D721Med (cell line): ENCODE measurements at regions not wholly inside any gene's neighbourhood (a gene's known extent, or its start where the extent isn't known, plus 50 kb on each side); places are given as distances from the start of the nearest gene placed in this dataset.

ENCODE experiments used
- DNase-seq: peaks from one replicate; pipeline ENCODE4 v3.0.0; 2011; ENCODE audit warnings: low spot score; ENCODE audit not compliant: insufficient read length
- FAIRE-seq: peaks from 2 replicates; lab custom pipeline; 2011; peaks lifted over from hg19 to GRCh38; lab: Jason Lieb, UNC
- CTCF ChIP-seq: IDR thresholded peaks from 2 replicates; pipeline ENCODE4 v1.5.1; 2012; ENCODE audit warnings: mild to moderate bottlenecking, control low read depth; ENCODE audit not compliant: insufficient read depth; ENCODE audit errors: missing control alignments

- no peak for DNase-seq
- no peak for TF ChIP-seq CTCF
- FAIRE-seq = no peak
These were observed 307.4 kb downstream of the NFIB start for GRCh38 chr9:14006386-14007187.

GRCh38 chr9:14004110-14004509 is 309.8 kb downstream of the NFIB start:
- no peak for TF ChIP-seq CTCF
- DNase-seq (no peak), FAIRE-seq (no peak)

GRCh38 chr9:13994240-13994639 is 319.7 kb downstream of the NFIB start:
- no peak for TF ChIP-seq CTCF
- FAIRE-seq (no peak), DNase-seq (no peak)

GRCh38 chr9:13993632-13994185 is 320.2 kb downstream of the NFIB start:
- TF ChIP-seq CTCF = no peak
- DNase-seq (no peak), FAIRE-seq (no peak)

GRCh38 chr9:13992138-13993088 is 321.5 kb downstream of the NFIB start:
- FAIRE-seq = no peak
- DNase-seq = no peak
- TF ChIP-seq CTCF = no peak

GRCh38 chr9:13991395-13991794 is 322.5 kb downstream of the NFIB start:
- no peak for TF ChIP-seq CTCF
- FAIRE-seq = no peak
- no peak for DNase-seq
